HUES64 (cell line): ENCODE measurements at regions not wholly inside any gene's neighbourhood (a gene's known extent, or its start where the extent isn't known, plus 50 kb on each side); places are given as distances from the start of the nearest gene placed in this dataset.

Experiments used
- H3K27ac ChIP-seq: 2 replicates; pipeline ENCODE4 v1.7.0; 2013; ENCODE audit warnings: low read depth, low read length, inconsistent platforms
- H3K27me3 ChIP-seq: 2 replicates; pipeline ENCODE4 v1.6.1; 2013; ENCODE audit warnings: mild to moderate bottlenecking, low read length; ENCODE audit not compliant: insufficient read depth
- H3K36me3 ChIP-seq: 2 replicates; pipeline ENCODE4 v1.6.1; 2013; ENCODE audit warnings: mild to moderate bottlenecking, low read length; ENCODE audit not compliant: insufficient read depth
- H3K4me1 ChIP-seq: 2 replicates; pipeline ENCODE4 v1.6.1; 2013; ENCODE audit warnings: mild to moderate bottlenecking, low read length, moderate library complexity; ENCODE audit not compliant: insufficient read depth
- H3K4me3 ChIP-seq: 2 replicates; pipeline ENCODE4 v1.5.1; 2013; ENCODE audit warnings: mild to moderate bottlenecking, low read length, moderate library complexity
- H3K9ac ChIP-seq: 2 replicates; pipeline ENCODE4 v1.6.1; 2013; ENCODE audit warnings: mild to moderate bottlenecking, low read depth, low read length
- H3K9me3 ChIP-seq: 2 replicates; pipeline ENCODE4 v1.6.1; 2013; ENCODE audit warnings: low read depth, low read length; ENCODE audit not compliant: insufficient read depth
- WGBS: fragments of 150-250, 120-280 bp; methylation state at CpG from one replicate; pipeline ENCODE4 v1.1.7; 2013; ENCODE audit warnings: missing lambda C conversion rate; 5-methylcytosine and 5-hydroxymethylcytosine counted together

- no peaks in the 10 kb centered on the region for H3K27me3 ChIP-seq
- H3K27ac ChIP-seq, result no peak overlapping the region
- H3K9me3 ChIP-seq, result no peaks in the 10 kb centered on the region
- H3K9ac ChIP-seq, result no peak overlapping the region
- WGBS, result 98% methylated on average over 2 of the region's 3 CpGs
- H3K4me3 ChIP-seq, result no peak overlapping the region
- H3K4me1 ChIP-seq, result no peaks in the 10 kb centered on the region
- no peaks in the 10 kb centered on the region for H3K36me3 ChIP-seq
Measured at GRCh38 chr18:77329651-77330050, 80.0 kb downstream of the GALR1 start.

DNA sequence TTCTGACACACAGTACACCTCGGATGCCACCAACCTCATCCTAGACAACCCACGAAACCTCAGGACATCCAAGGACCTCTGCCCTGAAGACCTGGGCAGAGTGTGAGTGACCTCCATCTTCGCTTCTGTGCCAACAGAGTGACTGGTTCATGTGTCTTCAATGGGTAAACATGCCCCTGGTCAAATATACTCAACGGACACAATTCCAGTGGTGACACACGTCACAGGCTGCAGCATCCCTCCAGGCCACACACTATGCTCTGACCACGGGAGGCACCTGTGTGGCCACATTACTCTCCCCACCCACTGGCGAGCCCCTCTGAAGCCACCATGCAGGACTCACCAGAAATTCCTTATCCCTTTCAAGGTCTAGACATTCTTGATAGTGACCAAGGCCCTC, 85.2 kb downstream of the GALR1 start:
- no peak overlapping the region for H3K4me3 ChIP-seq

GRCh38 chr18:77337604-77338003, 88.0 kb downstream of the GALR1 start:
- Histone ChIP-seq H3K9ac (no peak overlapping the region), H3K4me1 (0 out of 2 replicates have a peak, but pooled peaks cover 3% of the 10 kb centered on the region), H3K36me3 (no peaks in the 10 kb centered on the region), H3K27ac (no peak overlapping the region), H3K27me3 (no peaks in the 10 kb centered on the region), H3K9me3 (no peaks in the 10 kb centered on the region), H3K4me3 (no peak overlapping the region)
- 62% methylated on average over 7 of the region's 7 CpGs for WGBS

More for the DNA sequence above, 85.2 kb downstream of the GALR1 start:
- Histone ChIP-seq H3K36me3 (no peaks in the 10 kb centered on the region), H3K9ac (no peak overlapping the region), H3K27me3 (no peaks in the 10 kb centered on the region), H3K9me3 (no peaks in the 10 kb centered on the region), H3K27ac (no peak overlapping the region), H3K4me1 (0 out of 2 replicates have a peak, but pooled peaks cover 3% of the 10 kb centered on the region)
- 84% methylated on average over 7 of the region's 7 CpGs for WGBS

DNA sequence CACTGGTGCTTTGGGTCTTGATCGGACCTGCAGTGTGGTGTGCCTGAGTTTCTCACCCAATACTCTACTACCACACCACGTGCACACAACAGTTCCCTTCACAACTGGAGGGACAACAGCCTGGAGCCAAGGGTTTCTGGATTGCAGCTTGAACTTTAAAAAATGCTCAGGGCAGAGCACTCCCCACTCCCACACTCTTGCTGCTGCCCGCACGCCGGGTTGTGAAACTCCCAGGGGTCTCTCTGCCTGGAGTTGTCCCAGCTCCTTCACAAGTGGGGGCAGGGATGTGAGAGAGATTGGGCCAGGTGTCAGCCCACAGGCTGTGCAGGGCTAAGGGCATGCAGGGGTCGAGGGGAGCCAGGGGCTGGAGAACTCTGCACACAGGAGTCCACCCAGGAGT, 89.4 kb downstream of the GALR1 start:
- WGBS, result 89% methylated on average over 6 of the region's 6 CpGs
- Histone ChIP-seq H3K9ac (no peak overlapping the region), H3K27ac (no peak overlapping the region), H3K9me3 (no peaks in the 10 kb centered on the region), H3K4me3 (no peak overlapping the region), H3K4me1 (0 out of 2 replicates have a peak, but pooled peaks cover 3% of the 10 kb centered on the region), H3K27me3 (no peaks in the 10 kb centered on the region), H3K36me3 (no peaks in the 10 kb centered on the region)

- Histone ChIP-seq H3K9ac (no peak overlapping the region), H3K36me3 (no peaks in the 10 kb centered on the region), H3K27me3 (no peaks in the 10 kb centered on the region), H3K4me1 (0 out of 2 replicates have a peak, but pooled peaks cover 3% of the 10 kb centered on the region), H3K4me3 (no peak overlapping the region), H3K9me3 (no peaks in the 10 kb centered on the region), H3K27ac (no peak overlapping the region)
- WGBS, result 77% methylated on average over 7 of the region's 7 CpGs
Measured at GRCh38 chr18:77339623-77340022, 90.0 kb downstream of the GALR1 start.

DNA sequence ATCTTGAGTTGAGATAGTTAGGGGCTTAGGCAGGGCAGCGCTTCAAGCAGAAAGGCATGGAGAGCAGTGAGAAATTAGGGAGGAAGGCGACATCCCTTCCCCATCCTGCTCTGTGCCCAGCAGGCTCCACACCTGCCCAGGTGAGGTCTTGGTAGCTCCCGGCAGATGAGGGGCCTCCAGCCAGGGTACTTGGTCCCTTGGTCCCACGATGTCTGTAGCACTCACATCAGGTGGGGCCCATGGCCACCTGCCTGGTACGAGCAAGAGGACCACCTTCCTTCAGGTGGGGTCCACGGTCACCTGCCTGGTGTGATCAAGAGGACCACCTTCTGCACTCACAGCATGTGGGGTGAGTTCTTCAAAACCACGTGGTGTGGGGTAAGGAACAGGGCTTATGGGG, 91.2 kb downstream of the GALR1 start:
- 0 out of 2 replicates have a peak, but pooled peaks cover 3% of the 10 kb centered on the region for H3K4me1 ChIP-seq
- H3K9me3 ChIP-seq, result no peaks in the 10 kb centered on the region
- H3K27ac ChIP-seq, result no peak overlapping the region
- WGBS, result 93% methylated on average over 7 of the region's 7 CpGs
- no peak overlapping the region for H3K9ac ChIP-seq
- H3K27me3 ChIP-seq, result no peaks in the 10 kb centered on the region
- H3K36me3 ChIP-seq, result no peaks in the 10 kb centered on the region
- H3K4me3 ChIP-seq, result no peak overlapping the region

DNA sequence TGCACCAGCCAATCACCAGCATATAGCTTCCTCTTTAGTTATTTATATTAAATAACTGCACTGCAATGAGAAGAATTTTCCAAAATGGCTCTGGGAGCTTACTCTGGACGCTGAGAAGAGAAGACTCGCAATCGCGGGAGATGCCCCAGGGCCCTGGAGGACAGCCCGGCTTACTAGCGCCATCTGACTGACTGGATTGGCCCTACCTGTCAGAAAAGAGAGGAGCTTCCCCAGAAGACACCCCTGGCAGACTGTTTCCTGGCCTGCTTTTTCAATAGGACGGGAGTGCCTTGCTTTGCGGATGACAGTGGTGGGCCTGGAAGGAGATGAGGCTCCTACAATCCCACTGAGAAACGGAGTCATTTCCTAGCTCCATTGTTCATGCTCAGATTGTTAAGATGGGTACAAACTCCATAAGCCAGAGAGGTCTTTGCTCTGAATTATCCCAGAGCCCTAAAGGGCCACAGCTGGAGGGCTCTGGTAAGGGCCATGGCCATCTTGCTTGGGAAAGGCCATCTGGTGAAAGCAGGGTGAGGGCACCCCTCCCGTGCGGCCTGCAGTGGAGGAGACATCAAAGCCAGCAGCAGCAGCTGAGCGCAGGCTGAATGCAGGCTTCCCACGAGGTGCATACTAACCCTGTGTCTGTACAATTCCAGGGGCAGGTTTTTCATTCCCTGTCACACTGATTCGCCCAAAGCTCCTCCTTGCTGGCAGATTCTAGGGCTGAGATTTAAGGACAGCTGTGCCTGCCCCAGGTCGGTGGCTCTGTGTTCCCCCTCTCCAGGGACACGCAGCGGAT, 92.1 kb downstream of the GALR1 start:
- Histone ChIP-seq H3K9ac (no peak overlapping the region), H3K27me3 (no peaks in the 10 kb centered on the region), H3K36me3 (no peaks in the 10 kb centered on the region), H3K4me1 (0 out of 2 replicates have a peak, but pooled peaks cover 3% of the 10 kb centered on the region), H3K4me3 (no peak overlapping the region), H3K9me3 (no peaks in the 10 kb centered on the region), H3K27ac (no peak overlapping the region)
- WGBS, result 93% methylated on average over 17 of the region's 17 CpGs

GRCh38 chr18:77342736-77343135, 93.1 kb downstream of the GALR1 start:
- H3K36me3 ChIP-seq, result no peaks in the 10 kb centered on the region
- 92% methylated on average over 10 of the region's 10 CpGs for WGBS
- no peaks in the 10 kb centered on the region for H3K27me3 ChIP-seq
- no peaks in the 10 kb centered on the region for H3K4me1 ChIP-seq
- no peak overlapping the region for H3K9ac ChIP-seq
- no peak overlapping the region for H3K27ac ChIP-seq
- no peaks in the 10 kb centered on the region for H3K9me3 ChIP-seq
- H3K4me3 ChIP-seq, result no peak overlapping the region

- Histone ChIP-seq H3K9me3 (no peaks in the 10 kb centered on the region), H3K36me3 (no peaks in the 10 kb centered on the region), H3K4me1 (no peaks in the 10 kb centered on the region), H3K27me3 (no peaks in the 10 kb centered on the region), H3K9ac (no peak overlapping the region), H3K4me3 (no peak overlapping the region), H3K27ac (no peak overlapping the region)
- WGBS, result 74% methylated on average over 14 of the region's 14 CpGs
Measured at GRCh38 chr18:77343846-77344510, 94.3 kb downstream of the GALR1 start.

- H3K4me1 ChIP-seq, result no peaks in the 10 kb centered on the region
- no peaks in the 10 kb centered on the region for H3K36me3 ChIP-seq
- no peaks in the 10 kb centered on the region for H3K9me3 ChIP-seq
- no peak overlapping the region for H3K4me3 ChIP-seq
- no peaks in the 10 kb centered on the region for H3K27me3 ChIP-seq
- H3K27ac ChIP-seq, result no peak overlapping the region
- no peak overlapping the region for H3K9ac ChIP-seq
- WGBS, result 96% methylated on average over 11 of the region's 11 CpGs
Measured at GRCh38 chr18:77344786-77345500, 95.3 kb downstream of the GALR1 start.

DNA sequence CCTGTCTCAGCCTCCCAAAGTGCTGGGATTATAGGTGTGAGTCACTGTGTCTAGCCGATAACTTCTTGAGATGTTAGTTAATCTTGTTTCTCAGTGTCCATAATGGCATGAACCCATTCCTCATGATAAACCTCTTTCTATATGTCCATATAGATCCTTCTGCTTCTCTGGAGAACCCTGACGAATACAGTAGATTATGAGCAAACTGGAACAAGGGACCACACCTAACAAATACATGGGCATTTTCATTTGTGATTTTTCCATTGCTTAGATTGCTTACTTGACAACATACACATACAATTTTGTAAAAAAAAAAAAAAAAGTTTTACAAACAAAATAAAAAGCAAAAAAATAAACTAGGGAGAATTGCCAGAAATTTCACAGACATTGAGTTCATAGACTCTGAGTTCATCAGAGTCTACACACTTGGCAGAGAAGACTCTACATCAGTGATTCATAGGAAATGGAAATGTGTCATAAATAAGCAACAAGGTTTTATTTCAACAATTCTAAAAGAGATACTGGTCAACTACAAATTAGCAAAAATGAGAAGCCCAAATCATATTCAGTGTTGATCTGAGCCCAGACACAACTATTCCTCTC, 96.7 kb downstream of the GALR1 start:
- WGBS, result 91% methylated on average over 2 of the region's 2 CpGs
- Histone ChIP-seq H3K36me3 (no peaks in the 10 kb centered on the region), H3K4me1 (no peaks in the 10 kb centered on the region), H3K27ac (no peak overlapping the region), H3K9ac (no peak overlapping the region), H3K9me3 (no peaks in the 10 kb centered on the region), H3K4me3 (no peak overlapping the region), H3K27me3 (no peaks in the 10 kb centered on the region)
